ENCODE measurements at regions not wholly inside any gene's neighbourhood (a gene's known extent, or its start where the extent isn't known, plus 50 kb on each side); places are given as distances from the start of the nearest gene placed in this dataset.
"Not testable (repeated sequence)": the region's sequence is repeated elsewhere in the genome, so short reads cannot be mapped to it uniquely, and the experiment has no call there.

GRCh38 chr3:110989446-110989845 lies 82.2 kb upstream of the NECTIN3 start:
- Histone ChIP-seq H3K36me3 (no peaks in the 10 kb centered on the region), H3K27ac (no peak overlapping the region), H3K27me3 (no peaks in the 10 kb centered on the region), H3K9me3 (peaks cover 0 to 3% of the 10 kb centered on the region in 2 donors), H3K4me3 (no peak overlapping the region), H3K4me1 (no peaks in the 10 kb centered on the region)
- no peak for TF ChIP-seq CTCF (IDR thresholded peaks at IDR 0.05)
- intact Hi-C loops (cut with DNase I): no loop called here
- no peak for DNase-seq (ENCODE audit: low spot score in 2 of 2)

DNA sequence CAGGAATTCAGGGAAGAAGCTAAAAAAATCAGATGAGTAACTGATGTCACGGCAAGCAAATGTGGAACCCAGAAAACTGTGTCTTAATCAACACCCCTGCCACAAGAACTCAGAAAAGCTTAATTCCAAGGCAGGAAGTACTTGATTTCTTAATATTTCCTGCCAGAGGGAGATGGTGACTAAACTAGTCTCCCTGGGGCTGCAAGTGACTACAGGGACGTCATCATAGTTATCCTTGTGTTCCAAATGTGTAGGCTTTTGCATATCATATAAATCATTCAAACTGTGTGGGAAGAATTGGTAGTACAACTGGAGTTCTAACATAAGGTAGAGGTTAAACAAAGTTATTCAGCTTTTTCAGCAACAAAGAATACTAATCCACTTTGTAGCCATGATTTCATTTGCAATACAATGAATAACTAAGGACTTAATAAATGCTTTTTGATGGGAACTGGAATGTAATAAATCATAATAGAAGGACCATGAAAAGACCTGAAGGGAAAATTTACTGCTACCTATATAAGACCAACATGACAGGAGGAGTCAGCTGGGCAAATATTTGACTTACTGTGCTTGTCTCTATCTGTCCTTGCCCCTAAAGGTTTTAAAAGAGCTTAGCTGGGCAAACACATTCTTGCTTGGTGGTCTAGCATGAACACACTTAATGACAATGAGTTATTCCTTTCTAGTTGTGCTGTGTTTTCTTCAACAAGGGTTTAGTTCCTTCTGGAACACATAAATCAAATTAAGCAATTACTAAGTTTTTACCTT lies 76.0 kb upstream of the NECTIN3 start:
- DNase-seq (ENCODE audit: low spot score in 2 of 2): no peak
- H3K9me3 ChIP-seq: no peaks in the 10 kb centered on the region
- H3K27ac ChIP-seq: no peak overlapping the region
- intact Hi-C loops (cut with DNase I): no loop called here
- H3K36me3 ChIP-seq: no peaks in the 10 kb centered on the region
- no peaks in the 10 kb centered on the region for H3K27me3 ChIP-seq
- H3K4me1 ChIP-seq: no peaks in the 10 kb centered on the region
- TF ChIP-seq CTCF (IDR thresholded peaks at IDR 0.05): no peak
- no peak overlapping the region for H3K4me3 ChIP-seq

DNA sequence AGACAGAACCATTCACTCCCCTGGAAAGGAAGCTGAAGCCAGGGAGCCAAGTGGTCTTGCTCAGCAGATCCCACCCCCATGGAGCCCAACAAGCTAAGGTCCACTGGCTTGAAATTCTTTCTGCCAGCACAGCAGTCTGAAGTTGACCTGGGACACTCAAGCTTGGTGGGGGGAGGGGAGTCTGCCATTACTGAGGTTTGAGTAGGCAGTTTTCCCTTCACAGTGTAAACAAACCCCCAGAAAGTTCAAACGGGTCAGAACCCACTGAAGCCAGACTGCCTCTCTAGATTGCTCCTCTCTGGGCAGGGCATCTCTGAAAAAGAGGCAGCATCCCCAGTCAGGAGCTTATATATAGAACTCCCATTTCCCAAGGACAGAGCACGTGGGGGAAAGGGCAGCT lies 72.8 kb upstream of the NECTIN3 start:
- H3K9me3 ChIP-seq; intact Hi-C loops (cut with DNase I); H3K27ac ChIP-seq; H3K27me3 ChIP-seq; H3K36me3 ChIP-seq; H3K4me3 ChIP-seq; H3K4me1 ChIP-seq; DNase-seq (ENCODE audit: low spot score in 2 of 2): not testable (repeated sequence)

DNA sequence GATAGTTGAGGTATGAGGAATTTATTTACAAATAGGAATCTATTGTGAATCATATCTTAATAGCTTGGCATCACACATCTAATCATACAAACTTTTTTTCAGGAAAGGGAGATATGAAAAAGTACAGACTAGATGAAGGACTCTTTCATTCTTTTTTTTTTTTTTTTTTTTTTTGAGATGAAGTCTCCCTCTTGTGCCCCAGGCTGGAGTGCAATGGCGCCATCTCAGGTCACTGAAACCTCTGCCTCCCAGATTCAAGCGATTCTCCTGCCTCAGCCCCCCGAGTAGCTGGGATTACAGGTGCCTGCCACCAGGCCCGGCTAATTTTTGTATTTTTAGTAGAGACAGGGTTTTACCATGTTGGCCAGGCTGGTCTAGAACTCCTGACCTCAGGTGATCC lies 65.1 kb upstream of the NECTIN3 start:
- H3K27me3 ChIP-seq; DNase-seq (ENCODE audit: low spot score in 2 of 2); intact Hi-C loops (cut with DNase I); H3K27ac ChIP-seq; H3K9me3 ChIP-seq; H3K4me1 ChIP-seq; H3K4me3 ChIP-seq; H3K36me3 ChIP-seq: not testable (repeated sequence)

DNA sequence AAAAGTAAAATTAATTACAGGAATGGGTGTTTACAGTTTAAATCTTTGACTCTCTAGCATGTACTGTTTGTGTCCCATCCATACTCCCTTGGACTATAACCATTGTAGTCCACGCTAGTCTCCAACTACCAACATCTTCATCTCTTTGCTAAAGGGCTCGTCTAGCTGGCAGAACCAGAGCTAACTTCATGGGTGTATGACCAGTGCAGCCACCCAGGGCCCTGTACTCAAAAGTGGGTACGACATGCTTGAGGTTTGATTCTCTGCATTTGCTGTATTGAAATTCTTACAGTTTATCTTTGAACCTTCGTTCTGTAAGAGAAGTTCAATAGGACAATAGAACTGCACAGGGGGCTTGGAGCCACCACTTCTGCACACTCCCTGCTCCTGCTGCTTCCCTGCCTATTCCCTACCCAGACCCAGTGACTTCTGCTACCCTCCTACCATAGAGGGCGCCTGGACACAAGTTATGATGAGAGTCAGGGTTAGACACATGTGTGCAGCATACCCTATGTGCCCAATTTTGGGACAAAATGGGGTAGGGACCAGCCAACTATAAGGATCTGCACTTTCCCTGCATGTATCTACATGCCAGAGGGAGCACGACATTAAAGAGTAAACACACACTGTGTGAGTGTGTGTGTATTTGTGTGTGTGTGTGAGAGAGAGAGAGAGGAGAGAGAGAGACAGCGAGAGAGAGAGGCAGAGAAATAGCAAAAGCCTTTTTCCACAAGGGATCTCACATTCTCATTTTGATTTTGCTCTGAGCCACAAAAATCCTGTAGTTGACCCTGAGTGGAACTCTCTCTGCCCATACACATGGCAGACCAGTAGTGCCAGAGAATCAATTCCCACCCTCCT lies 59.0 kb upstream of the NECTIN3 start:
- no peak for DNase-seq (ENCODE audit: low spot score in 2 of 2)
- no peaks in the 10 kb centered on the region for H3K4me1 ChIP-seq
- H3K9me3 ChIP-seq: no peaks in the 10 kb centered on the region
- no peaks in the 10 kb centered on the region for H3K27me3 ChIP-seq
- TF ChIP-seq CTCF (IDR thresholded peaks at IDR 0.05): no peak
- no peak overlapping the region for H3K4me3 ChIP-seq
- H3K36me3 ChIP-seq: no peaks in the 10 kb centered on the region
- intact Hi-C loops (cut with DNase I): no loop called here
- no peak overlapping the region for H3K27ac ChIP-seq
